ENCODE measurements at regions not wholly inside any gene's neighbourhood (a gene's known extent, or its start where the extent isn't known, plus 50 kb on each side); places are given as distances from the start of the nearest gene placed in this dataset.
A peak's percentile ranks its signal among the peaks of the same experiment; 100 is the strongest.

DNA sequence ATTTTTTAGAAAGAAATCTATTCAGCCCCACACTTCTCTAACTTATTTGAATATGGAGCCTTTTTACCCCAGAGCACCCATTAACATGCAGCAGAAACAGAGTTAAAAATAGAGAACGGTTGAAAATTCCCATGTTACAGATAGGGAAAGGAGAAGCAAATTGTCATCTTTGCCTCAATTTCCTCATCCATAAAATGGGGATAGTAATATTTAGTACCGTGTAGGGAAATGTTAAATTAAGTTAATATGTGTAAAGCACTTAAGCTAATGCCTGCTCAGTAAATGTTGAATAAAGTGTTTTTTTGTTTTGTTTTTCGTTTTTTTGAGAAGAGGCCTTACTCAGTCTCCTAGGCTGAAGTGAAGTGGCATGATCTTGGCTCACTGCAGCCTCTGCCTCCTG, 50.3 kb downstream of the NAV1 start:
- H3K4me1 ChIP-seq (ENCODE audit: control insufficient read depth, insufficient read depth, low read length) = peaks cover 51% of the 10 kb centered on the region
- no peaks in the 10 kb centered on the region for H3K27me3 ChIP-seq (ENCODE audit: control insufficient read depth, insufficient read depth, low read length)
- H3K9me3 ChIP-seq (replicated peaks; ENCODE audit: low read length) = no peaks in the 10 kb centered on the region
- no peak overlapping the region for H3K4me3 ChIP-seq (ENCODE audit: low read length)
- no peak overlapping the region for H3K4me2 ChIP-seq (ENCODE audit: low read length)
- peaks cover 48% of the 10 kb centered on the region for H3K36me3 ChIP-seq (ENCODE audit: insufficient read depth, low read length)
- H3K9ac ChIP-seq (ENCODE audit: low read depth, low read length) = no peak overlapping the region

DNA sequence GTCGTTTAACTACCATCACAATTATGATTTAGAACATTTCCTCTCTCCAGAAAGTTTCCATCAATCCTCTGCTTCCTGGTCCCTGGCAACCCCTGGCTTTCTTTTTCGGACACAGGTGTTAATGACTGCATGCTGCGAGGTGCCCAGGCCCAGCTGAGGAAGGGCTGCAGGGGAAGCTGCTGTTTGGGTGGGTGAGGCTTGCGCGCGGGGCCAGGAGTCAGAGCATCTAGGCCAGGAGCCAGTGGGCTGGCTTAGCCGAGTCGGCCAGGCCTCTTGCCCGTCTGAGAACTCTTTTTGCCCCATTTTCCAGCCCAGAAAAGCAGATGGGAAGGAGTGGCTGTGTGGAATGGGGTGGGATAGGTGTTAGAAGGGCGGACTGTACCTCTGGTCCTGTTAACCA, 51.5 kb downstream of the NAV1 start:
- Histone ChIP-seq H3K36me3 (ENCODE audit: insufficient read depth, low read length) (peaks cover 60% of the 10 kb centered on the region), H3K4me3 (ENCODE audit: low read length) (no peak overlapping the region), H3K4me2 (ENCODE audit: low read length) (no peak overlapping the region), H3K9ac (ENCODE audit: low read depth, low read length) (no peak overlapping the region), H3K27me3 (ENCODE audit: control insufficient read depth, insufficient read depth, low read length) (no peaks in the 10 kb centered on the region), H3K4me1 (ENCODE audit: control insufficient read depth, insufficient read depth, low read length) (peaks cover 47% of the 10 kb centered on the region), H3K9me3 (replicated peaks; ENCODE audit: low read length) (no peaks in the 10 kb centered on the region)

DNA sequence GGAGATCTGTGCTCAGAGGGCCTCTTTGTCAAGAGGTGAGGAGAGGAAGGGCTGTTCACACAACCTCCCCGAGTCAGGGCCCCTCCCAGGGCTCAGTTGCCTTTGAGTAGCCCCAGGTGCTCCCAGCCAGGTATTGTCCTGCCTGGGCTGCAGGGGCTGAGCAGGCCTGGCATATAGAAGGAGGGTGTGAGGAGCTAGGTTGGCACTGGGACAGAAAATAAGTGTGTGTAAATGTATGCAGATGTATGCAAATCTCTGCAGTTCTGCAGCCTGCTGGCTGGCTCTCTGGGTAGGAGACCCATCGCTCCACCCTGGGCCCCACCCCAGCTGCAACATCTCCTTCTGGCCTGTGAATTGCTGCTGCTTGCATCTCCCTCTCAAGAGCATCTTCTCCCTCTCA, 52.4 kb downstream of the NAV1 start:
- H3K9me3 ChIP-seq (replicated peaks; ENCODE audit: low read length) = no peaks in the 10 kb centered on the region
- no peaks in the 10 kb centered on the region for H3K27me3 ChIP-seq (ENCODE audit: control insufficient read depth, insufficient read depth, low read length)
- H3K9ac ChIP-seq (ENCODE audit: low read depth, low read length) = no peak overlapping the region
- H3K4me3 ChIP-seq (ENCODE audit: low read length) = no peak overlapping the region
- H3K36me3 ChIP-seq (ENCODE audit: insufficient read depth, low read length) = peaks cover 61% of the 10 kb centered on the region
- peaks cover 39% of the 10 kb centered on the region for H3K4me1 ChIP-seq (ENCODE audit: control insufficient read depth, insufficient read depth, low read length)
- H3K4me2 ChIP-seq (ENCODE audit: low read length) = no peak overlapping the region

DNA sequence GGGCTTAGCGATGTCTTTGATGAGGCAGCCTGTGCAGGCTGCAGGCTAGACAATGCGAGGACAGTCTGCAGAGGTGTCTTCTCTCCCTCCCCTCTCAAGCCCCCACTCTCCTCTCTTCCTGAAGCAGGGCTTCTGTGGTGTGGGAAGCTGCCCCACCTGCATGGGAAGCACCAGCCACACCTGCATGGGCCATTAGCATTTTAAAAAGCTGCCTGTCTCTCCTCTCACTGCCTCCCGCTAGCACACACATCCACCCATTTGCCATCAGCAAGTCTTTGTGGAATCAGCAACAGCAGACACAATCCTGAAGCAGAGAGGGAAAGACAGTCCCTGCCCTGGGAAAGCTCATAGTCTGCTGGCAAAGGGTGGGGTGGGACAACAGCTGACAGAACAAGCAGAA, 53.1 kb downstream of the NAV1 start:
- Histone ChIP-seq H3K9ac (ENCODE audit: low read depth, low read length) (no peak overlapping the region), H3K4me2 (ENCODE audit: low read length) (no peak overlapping the region), H3K4me3 (ENCODE audit: low read length) (no peak overlapping the region), H3K4me1 (ENCODE audit: control insufficient read depth, insufficient read depth, low read length) (peaks cover 34% of the 10 kb centered on the region), H3K27me3 (ENCODE audit: control insufficient read depth, insufficient read depth, low read length) (no peaks in the 10 kb centered on the region), H3K36me3 (ENCODE audit: insufficient read depth, low read length) (peaks cover 59% of the 10 kb centered on the region), H3K9me3 (replicated peaks; ENCODE audit: low read length) (no peaks in the 10 kb centered on the region)

- H3K9me3 ChIP-seq (replicated peaks; ENCODE audit: low read length) = no peaks in the 10 kb centered on the region
- H3K36me3 ChIP-seq (ENCODE audit: insufficient read depth, low read length) = peaks cover 68% of the 10 kb centered on the region
- peak overlapping the region; percentile 1 for H3K4me3 ChIP-seq (ENCODE audit: low read length)
- H3K4me1 ChIP-seq (ENCODE audit: control insufficient read depth, insufficient read depth, low read length) = peaks cover 41% of the 10 kb centered on the region
- H3K27me3 ChIP-seq (ENCODE audit: control insufficient read depth, insufficient read depth, low read length) = no peaks in the 10 kb centered on the region
- peak overlapping the region; percentile 41 for H3K4me2 ChIP-seq (ENCODE audit: low read length)
- peak overlapping the region; percentile 16 for H3K9ac ChIP-seq (ENCODE audit: low read depth, low read length)
Measured at GRCh38 chr1:201593200-201593921, 54.4 kb downstream of the NAV1 start.

DNA sequence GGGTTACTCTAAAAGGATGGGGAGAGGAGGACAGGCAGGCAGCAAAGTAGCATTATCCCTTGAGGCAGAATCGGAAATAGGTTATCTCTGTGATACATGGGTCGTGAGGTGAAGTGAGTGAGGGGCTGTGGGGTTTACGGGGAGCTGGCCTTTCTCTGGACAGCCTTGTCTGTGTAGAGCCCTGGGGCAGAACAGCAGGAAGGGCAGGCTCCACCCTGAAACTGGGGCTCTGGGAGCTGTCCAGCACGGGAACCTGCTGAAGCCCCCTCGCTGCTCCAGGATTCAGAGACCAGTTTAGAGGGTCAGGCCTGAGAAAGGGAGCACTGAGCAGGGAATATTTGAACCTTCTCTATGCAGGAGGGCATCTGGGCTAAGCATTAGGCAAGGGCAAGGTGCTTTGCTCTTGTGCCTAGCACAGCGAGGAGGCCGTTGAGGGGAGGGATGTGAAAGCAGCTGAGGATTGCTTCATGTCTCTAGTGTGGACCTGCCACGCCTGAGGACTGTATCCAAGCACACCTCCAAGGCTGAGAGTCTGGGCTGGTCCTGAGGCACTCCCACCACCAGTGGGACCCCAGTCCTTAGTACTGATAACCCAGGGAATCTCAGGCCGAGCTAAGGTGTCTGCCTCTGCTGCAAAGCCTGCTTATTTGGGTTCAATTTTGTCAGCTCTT, 55.8 kb downstream of the NAV1 start:
- Histone ChIP-seq H3K9ac (ENCODE audit: low read depth, low read length) (no peak overlapping the region), H3K27me3 (ENCODE audit: control insufficient read depth, insufficient read depth, low read length) (no peaks in the 10 kb centered on the region), H3K4me2 (ENCODE audit: low read length) (no peak overlapping the region), H3K4me1 (ENCODE audit: control insufficient read depth, insufficient read depth, low read length) (peaks cover 52% of the 10 kb centered on the region), H3K36me3 (ENCODE audit: insufficient read depth, low read length) (peaks cover 72% of the 10 kb centered on the region), H3K9me3 (replicated peaks; ENCODE audit: low read length) (no peaks in the 10 kb centered on the region), H3K4me3 (ENCODE audit: low read length) (no peak overlapping the region)

GRCh38 chr1:201595381-201595780, 56.5 kb downstream of the NAV1 start:
- H3K4me2 ChIP-seq (ENCODE audit: low read length) = no peak overlapping the region
- no peak overlapping the region for H3K9ac ChIP-seq (ENCODE audit: low read depth, low read length)
- no peaks in the 10 kb centered on the region for H3K27me3 ChIP-seq (ENCODE audit: control insufficient read depth, insufficient read depth, low read length)
- H3K36me3 ChIP-seq (ENCODE audit: insufficient read depth, low read length) = peaks cover 65% of the 10 kb centered on the region
- peaks cover 59% of the 10 kb centered on the region for H3K4me1 ChIP-seq (ENCODE audit: control insufficient read depth, insufficient read depth, low read length)
- H3K4me3 ChIP-seq (ENCODE audit: low read length) = no peak overlapping the region
- no peaks in the 10 kb centered on the region for H3K9me3 ChIP-seq (replicated peaks; ENCODE audit: low read length)

DNA sequence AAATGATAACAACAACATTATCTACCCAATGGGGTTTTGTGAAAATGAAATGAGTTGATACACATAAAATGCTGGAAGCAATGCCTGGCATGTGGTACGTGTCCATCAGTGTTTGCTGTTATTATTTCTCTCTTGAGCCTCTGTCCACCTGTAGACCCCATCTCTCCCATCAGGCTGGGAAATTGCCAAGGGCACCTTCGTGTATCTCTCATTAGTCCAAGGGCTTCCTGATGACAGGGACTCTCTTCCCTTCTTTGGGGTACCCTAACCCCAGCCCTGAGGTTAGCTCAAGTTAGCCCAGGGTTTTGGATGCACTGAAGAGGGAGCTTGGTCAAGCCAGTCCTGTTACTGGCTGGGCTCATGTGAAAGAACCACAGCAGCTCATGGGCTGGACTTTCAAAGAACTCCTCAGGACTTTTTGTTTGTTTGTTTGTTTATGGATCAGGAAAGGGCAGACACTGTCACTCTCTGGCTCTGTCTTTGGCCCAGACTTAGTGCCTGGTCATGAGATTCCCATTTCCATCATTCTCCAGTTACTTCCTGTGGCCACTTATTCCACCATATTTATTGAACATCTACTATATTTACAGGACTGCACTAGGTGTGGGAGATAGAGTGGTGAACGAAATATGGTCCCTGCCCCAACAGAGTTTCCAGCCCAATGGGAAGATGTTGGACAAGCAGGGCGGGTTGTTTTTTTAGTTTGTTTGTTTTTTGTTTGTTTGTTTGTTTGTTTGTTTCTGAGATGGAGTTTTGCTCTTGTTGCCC, 57.4 kb downstream of the NAV1 start:
- Histone ChIP-seq H3K9ac (ENCODE audit: low read depth, low read length) (no peak overlapping the region), H3K4me1 (ENCODE audit: control insufficient read depth, insufficient read depth, low read length) (peaks cover 68% of the 10 kb centered on the region), H3K27me3 (ENCODE audit: control insufficient read depth, insufficient read depth, low read length) (no peaks in the 10 kb centered on the region), H3K4me2 (ENCODE audit: low read length) (no peak overlapping the region), H3K36me3 (ENCODE audit: insufficient read depth, low read length) (peaks cover 59% of the 10 kb centered on the region), H3K9me3 (replicated peaks; ENCODE audit: low read length) (no peaks in the 10 kb centered on the region), H3K4me3 (ENCODE audit: low read length) (no peak overlapping the region)

DNA sequence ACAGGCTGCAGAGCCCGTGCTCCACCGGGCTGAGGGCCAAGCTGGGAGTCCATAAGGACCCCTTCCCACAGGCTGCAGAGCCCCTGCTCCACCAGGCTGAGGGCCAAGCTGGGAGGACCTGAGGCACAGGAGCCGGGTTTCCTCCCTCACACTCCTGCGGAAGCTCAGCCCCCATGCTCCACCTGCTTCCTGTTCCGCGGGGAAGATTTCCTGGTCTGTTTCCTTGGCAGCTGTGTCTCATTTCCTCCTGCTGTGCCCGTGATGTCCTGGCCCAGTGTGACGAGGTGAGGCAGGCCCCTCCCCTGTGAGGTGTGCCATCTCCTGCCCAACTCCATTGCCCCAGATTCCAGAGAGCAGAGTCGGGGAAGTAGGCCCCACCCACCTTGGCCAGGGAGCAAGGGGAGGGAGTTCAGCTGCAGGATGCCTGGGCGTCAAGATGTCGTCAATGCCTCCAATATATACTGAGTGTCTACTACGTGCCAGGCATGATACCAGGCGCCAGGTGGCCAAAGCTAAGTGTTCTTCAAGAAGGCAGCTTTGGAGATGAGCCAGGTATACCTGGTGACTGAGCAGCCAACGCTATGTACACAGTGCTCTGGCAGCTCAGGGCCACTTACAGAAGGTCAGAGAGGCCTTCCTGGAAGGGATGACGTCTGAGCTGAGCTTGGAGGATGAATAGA, 58.8 kb downstream of the NAV1 start:
- H3K9me3 ChIP-seq (replicated peaks; ENCODE audit: low read length) = no peaks in the 10 kb centered on the region
- H3K4me1 ChIP-seq (ENCODE audit: control insufficient read depth, insufficient read depth, low read length) = peaks cover 72% of the 10 kb centered on the region

DNA sequence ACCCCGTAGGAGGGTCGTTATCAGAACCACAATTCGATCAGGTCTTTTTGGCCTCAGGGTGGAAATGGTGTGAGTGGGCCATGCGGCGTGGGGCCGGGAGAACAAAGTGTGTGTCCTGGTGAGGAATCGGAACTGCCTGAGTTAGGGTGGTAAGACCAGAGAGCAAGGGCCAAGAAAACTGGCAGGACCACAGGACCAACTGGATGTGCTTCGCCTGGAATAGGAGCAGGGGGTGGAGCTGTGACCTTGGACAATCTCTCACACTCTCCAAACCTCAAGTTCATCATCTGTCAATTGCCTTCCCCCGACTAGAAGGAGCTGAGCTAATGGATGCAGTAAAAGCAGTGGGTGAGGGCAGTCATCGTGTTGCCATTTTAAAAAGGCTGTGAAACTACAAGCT, 59.5 kb downstream of the NAV1 start:
- Histone ChIP-seq H3K4me3 (ENCODE audit: low read length) (no peak overlapping the region), H3K27me3 (ENCODE audit: control insufficient read depth, insufficient read depth, low read length) (no peaks in the 10 kb centered on the region), H3K9ac (ENCODE audit: low read depth, low read length) (no peak overlapping the region), H3K4me1 (ENCODE audit: control insufficient read depth, insufficient read depth, low read length) (peaks cover 71% of the 10 kb centered on the region), H3K36me3 (ENCODE audit: insufficient read depth, low read length) (peaks cover 46% of the 10 kb centered on the region), H3K9me3 (replicated peaks; ENCODE audit: low read length) (no peaks in the 10 kb centered on the region), H3K4me2 (ENCODE audit: low read length) (no peak overlapping the region)

More for the DNA sequence above, 58.8 kb downstream of the NAV1 start:
- Histone ChIP-seq H3K9ac (ENCODE audit: low read depth, low read length) (no peak overlapping the region), H3K4me2 (ENCODE audit: low read length) (no peak overlapping the region), H3K27me3 (ENCODE audit: control insufficient read depth, insufficient read depth, low read length) (no peaks in the 10 kb centered on the region), H3K4me3 (ENCODE audit: low read length) (no peak overlapping the region), H3K36me3 (ENCODE audit: insufficient read depth, low read length) (peaks cover 46% of the 10 kb centered on the region)

GRCh38 chr1:201598973-201599372, 60.0 kb downstream of the NAV1 start:
- Histone ChIP-seq H3K9me3 (replicated peaks; ENCODE audit: low read length) (no peaks in the 10 kb centered on the region), H3K36me3 (ENCODE audit: insufficient read depth, low read length) (peaks cover 46% of the 10 kb centered on the region), H3K4me2 (ENCODE audit: low read length) (no peak overlapping the region), H3K4me1 (ENCODE audit: control insufficient read depth, insufficient read depth, low read length) (peaks cover 71% of the 10 kb centered on the region), H3K4me3 (ENCODE audit: low read length) (no peak overlapping the region), H3K9ac (ENCODE audit: low read depth, low read length) (no peak overlapping the region), H3K27me3 (ENCODE audit: control insufficient read depth, insufficient read depth, low read length) (no peaks in the 10 kb centered on the region)

All from skeletal muscle satellite cell (primary cell).